OCI-LY1 (cell line): ENCODE measurements at regions not wholly inside any gene's neighbourhood (a gene's known extent, or its start where the extent isn't known, plus 50 kb on each side); places are given as distances from the start of the nearest gene placed in this dataset.
"Not testable (repeated sequence)": the region's sequence is repeated elsewhere in the genome, so short reads cannot be mapped to it uniquely, and the experiment has no call there.

ENCODE experiments used
- H2AFZ ChIP-seq: fragments of 200-600 bp; sonication (generic), shearing (Covaris generic); 2 replicates; pipeline ENCODE4 v1.6.0; 2014; ENCODE audit warnings: antibody characterized with exemption, mild to moderate bottlenecking, low read length
- H3F3A ChIP-seq: fragments of 200-600 bp; sonication (generic), shearing (Covaris generic); 2 replicates; pipeline ENCODE4 v1.6.0; 2014; ENCODE audit warnings: mild to moderate bottlenecking, antibody characterized with exemption, low read length, moderate library complexity; ENCODE audit not compliant: insufficient read depth
- H3K27ac ChIP-seq: fragments of 200-600 bp; sonication (generic); 2 replicates; pipeline ENCODE4 v1.5.1; 2014; ENCODE audit warnings: low read length, mixed run types, mild to moderate bottlenecking, low read depth; ENCODE audit not compliant: poor library complexity, severe bottlenecking
- H3K27me3 ChIP-seq: fragments of 200-600 bp; sonication (generic); 2 replicates; pipeline ENCODE4 v1.6.0; 2014; ENCODE audit warnings: antibody characterized with exemption, mild to moderate bottlenecking, low read length, moderate library complexity; ENCODE audit not compliant: insufficient read depth
- H3K36me3 ChIP-seq: fragments of 200-600 bp; sonication (generic); 2 replicates; pipeline ENCODE4 v1.6.1; 2014; ENCODE audit warnings: mild to moderate bottlenecking, antibody characterized with exemption, low read length, moderate library complexity, mixed read lengths; ENCODE audit not compliant: insufficient read depth
- H3K4me1 ChIP-seq: fragments of 200-600 bp; sonication (generic); 2 replicates; pipeline ENCODE4 v1.5.1; 2014; ENCODE audit warnings: mild to moderate bottlenecking, low read length, moderate library complexity; ENCODE audit not compliant: insufficient read depth, severe bottlenecking
- H3K4me2 ChIP-seq: fragments of 200-600 bp; sonication (generic), shearing (Covaris generic); 2 replicates; pipeline ENCODE4 v1.6.1; 2014; ENCODE audit warnings: low read length
- H3K4me3 ChIP-seq: fragments of 200-600 bp; sonication (generic); 2 replicates; pipeline ENCODE4 v1.5.1; 2014; ENCODE audit warnings: low read length, low read depth, mild to moderate bottlenecking, mixed read lengths; ENCODE audit not compliant: poor library complexity, severe bottlenecking
- H3K79me2 ChIP-seq: fragments of 200-600 bp; shearing (Covaris generic); 2 replicates; pipeline ENCODE4 v1.6.1; 2016; ENCODE audit warnings: mixed run types, low read length, mixed read lengths; ENCODE audit not compliant: insufficient read depth
- H3K9ac ChIP-seq: fragments of 200-600 bp; sonication (generic), shearing (Covaris generic); 2 replicates; pipeline ENCODE4 v1.6.1; 2014; ENCODE audit warnings: mild to moderate bottlenecking, low read length, mixed read lengths
- H3K9me2 ChIP-seq: fragments of 200-600 bp; sonication (generic), shearing (Covaris generic); 2 replicates; pipeline ENCODE4 v1.6.1; 2014; ENCODE audit warnings: low read depth, mild to moderate bottlenecking, low read length, mixed read lengths
- H3K9me3 ChIP-seq: fragments of 200-600 bp; shearing (Covaris generic); 2 replicates; pipeline ENCODE4 v1.6.1; 2014; ENCODE audit warnings: low read length, mixed read lengths
- H4K20me1 ChIP-seq: fragments of 200-600 bp; sonication (generic), shearing (Covaris generic); 2 replicates; pipeline ENCODE4 v1.6.0; 2016; ENCODE audit warnings: mild to moderate bottlenecking, low read length; ENCODE audit not compliant: insufficient read depth
- CTCF ChIP-seq: fragments of 200-600 bp; sonication (generic), shearing (Covaris generic); IDR thresholded peaks from 2 replicates; pipeline ENCODE4 v1.5.1; 2017; ENCODE audit warnings: mild to moderate bottlenecking, antibody characterized with exemption, low read length, moderate library complexity, mixed read lengths
- EZH2 ChIP-seq: fragments of 200-600 bp; sonication (generic), shearing (Covaris generic); IDR thresholded peaks from 2 replicates; pipeline ENCODE4 v1.8.0; 2017; ENCODE audit warnings: borderline replicate concordance, mixed run types, mild to moderate bottlenecking, antibody characterized with exemption, low read length, moderate library complexity, mixed read lengths

GRCh38 chr9:95391271-95391670 lies 73.8 kb upstream of the FANCC start:
- H3K9me3 ChIP-seq, H2AFZ ChIP-seq, H3K4me1 ChIP-seq, H3K9me2 ChIP-seq, H3K27ac ChIP-seq, H3K4me2 ChIP-seq, H3K27me3 ChIP-seq, H4K20me1 ChIP-seq, H3K4me3 ChIP-seq, H3K79me2 ChIP-seq, H3K9ac ChIP-seq, H3F3A ChIP-seq, H3K36me3 ChIP-seq: not testable (repeated sequence)

GRCh38 chr9:95389373-95389772 lies 71.9 kb upstream of the FANCC start:
- Histone ChIP-seq H3K9ac (no peak overlapping the region), H3K9me3 (no peaks in the 10 kb centered on the region), H3K4me2 (no peak overlapping the region)

GRCh38 chr9:95386843-95387242 lies 69.3 kb upstream of the FANCC start:
- Histone ChIP-seq H2AFZ (no peak overlapping the region), H4K20me1 (no peaks in the 10 kb centered on the region), H3K36me3 (no peaks in the 10 kb centered on the region), H3K27me3 (no peaks in the 10 kb centered on the region), H3K9me2 (no peaks in the 10 kb centered on the region), H3K79me2 (no peaks in the 10 kb centered on the region), H3K4me2 (no peak overlapping the region), H3K9ac (no peak overlapping the region), H3K27ac (no peak overlapping the region), H3K4me3 (no peak overlapping the region), H3K9me3 (no peaks in the 10 kb centered on the region), H3K4me1 (peaks cover 4% of the 10 kb centered on the region), H3F3A (no peaks in the 10 kb centered on the region)
- TF ChIP-seq EZH2 (no peak), CTCF (no peak)

More at GRCh38 chr9:95389373-95389772, 71.9 kb upstream of the FANCC start:
- Histone ChIP-seq H3K27ac (no peak overlapping the region), H2AFZ (no peak overlapping the region), H3K27me3 (no peaks in the 10 kb centered on the region), H3F3A (no peaks in the 10 kb centered on the region), H3K4me3 (no peak overlapping the region), H3K36me3 (no peaks in the 10 kb centered on the region), H3K4me1 (no peaks in the 10 kb centered on the region), H4K20me1 (no peaks in the 10 kb centered on the region), H3K9me2 (no peaks in the 10 kb centered on the region), H3K79me2 (no peaks in the 10 kb centered on the region)
- no peak for TF ChIP-seq EZH2
- no peak for TF ChIP-seq CTCF

- Histone ChIP-seq H3K36me3 (no peaks in the 10 kb centered on the region), H3K79me2 (no peaks in the 10 kb centered on the region), H3K9me3 (no peaks in the 10 kb centered on the region), H3K9me2 (no peaks in the 10 kb centered on the region), H3K27me3 (no peaks in the 10 kb centered on the region), H3K4me1 (peaks cover 4% of the 10 kb centered on the region), H2AFZ (no peak overlapping the region), H3F3A (no peaks in the 10 kb centered on the region), H3K9ac (no peak overlapping the region), H3K4me2 (no peak overlapping the region), H3K4me3 (no peak overlapping the region), H4K20me1 (no peaks in the 10 kb centered on the region), H3K27ac (no peak overlapping the region)
- no peak for TF ChIP-seq EZH2
- no peak for TF ChIP-seq CTCF
These were observed 68.0 kb upstream of the FANCC start for GRCh38 chr9:95385521-95385920.
